Testis (tissue), 2 donors: ENCODE measurements at regions not wholly inside any gene's neighbourhood (a gene's known extent, or its start where the extent isn't known, plus 50 kb on each side); places are given as distances from the start of the nearest gene placed in this dataset.
"Not testable (repeated sequence)": the region's sequence is repeated elsewhere in the genome, so short reads cannot be mapped to it uniquely, and the experiment has no call there.

ENCODE experiments used
- DNase-seq: peaks from one replicate; pipeline ENCODE4 v3.0.0-alpha.2; 2019
- H3K27ac ChIP-seq, 2 donors: fragments of 200-600 bp; sonication (generic); one replicate each; pipeline ENCODE4 v1.5.1; 2019
- H3K27me3 ChIP-seq: fragments of 200-600 bp; sonication (generic); one replicate; pipeline ENCODE4 v1.5.1; 2019
- H3K36me3 ChIP-seq: fragments of 200-600 bp; sonication (generic); one replicate; pipeline ENCODE4 v1.5.1; 2017; ENCODE audit warnings: low read depth; ENCODE audit errors: missing control alignments
- H3K4me1 ChIP-seq: fragments of 200-600 bp; sonication (generic); one replicate; pipeline ENCODE4 v1.5.1; 2019
- H3K4me3 ChIP-seq, 2 donors: fragments of 200-600 bp; sonication (generic); one replicate each; pipeline ENCODE4 v1.5.1; 2017 to 2019
- H3K9me3 ChIP-seq: fragments of 200-600 bp; sonication (generic); one replicate; pipeline ENCODE4 v1.5.1; 2017
- POLR2A ChIP-seq: fragments of 450-650 bp; IDR thresholded peaks from one replicate; pipeline ENCODE4 v1.6.1; 2017; ENCODE audit warnings: antibody characterized with exemption, mild to moderate bottlenecking, moderate library complexity
- WGBS, 2 donors: methylation state at CpG; one replicate each; pipeline ENCODE4 v1.1.5; 2018; 5-methylcytosine and 5-hydroxymethylcytosine counted together
- intact Hi-C: fragments of 100-400 bp; cut with DNase I; formaldehyde crosslinking; loops from one replicate; pipeline ENCODE4 v1.15.1; 2023; ENCODE audit warnings: low total_unique reads
- TF ChIP-seq, protein P1 (sequence below), 3 experiments: fragments of 450-650 bp in 2 of 3; fragments of 200-600 bp in 1 of 3; sonication (generic) in 1 of 3; IDR thresholded peaks; one replicate each; pipeline ENCODE4 v1.5.1; 2016 to 2019; ENCODE audit warnings: antibody characterized with exemption in 3 of 3, mild to moderate bottlenecking in 2 of 3, moderate library complexity in 1 of 3

DNA sequence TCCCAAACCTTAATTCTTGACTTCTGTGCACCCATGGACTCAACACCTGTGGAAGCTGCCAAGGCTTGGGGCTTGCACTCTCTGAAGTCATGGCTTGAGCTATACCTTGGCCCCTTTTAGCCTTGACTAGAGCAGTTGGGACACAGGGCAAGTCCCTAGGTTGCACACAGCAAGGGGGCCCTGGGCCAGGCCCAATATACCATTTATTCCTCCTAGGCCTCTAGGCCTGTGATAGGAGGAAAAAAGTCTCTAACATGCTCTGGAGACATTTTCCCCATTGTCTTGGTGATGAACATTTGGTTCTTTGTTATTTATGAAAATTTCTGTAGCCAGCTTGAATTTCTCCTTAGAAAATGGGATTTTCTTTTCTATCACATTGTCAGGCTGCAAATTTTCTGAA lies 186.1 kb downstream of the SEMA6D start:
- Histone ChIP-seq H3K4me3 (no peak overlapping the region), H3K36me3 (no peaks in the 10 kb centered on the region), H3K27me3 (no peaks in the 10 kb centered on the region), H3K27ac (no peak overlapping the region), H3K9me3 (no peaks in the 10 kb centered on the region), H3K4me1 (no peaks in the 10 kb centered on the region)
- intact Hi-C loops: no loop called here
- TF ChIP-seq, protein P1, sequence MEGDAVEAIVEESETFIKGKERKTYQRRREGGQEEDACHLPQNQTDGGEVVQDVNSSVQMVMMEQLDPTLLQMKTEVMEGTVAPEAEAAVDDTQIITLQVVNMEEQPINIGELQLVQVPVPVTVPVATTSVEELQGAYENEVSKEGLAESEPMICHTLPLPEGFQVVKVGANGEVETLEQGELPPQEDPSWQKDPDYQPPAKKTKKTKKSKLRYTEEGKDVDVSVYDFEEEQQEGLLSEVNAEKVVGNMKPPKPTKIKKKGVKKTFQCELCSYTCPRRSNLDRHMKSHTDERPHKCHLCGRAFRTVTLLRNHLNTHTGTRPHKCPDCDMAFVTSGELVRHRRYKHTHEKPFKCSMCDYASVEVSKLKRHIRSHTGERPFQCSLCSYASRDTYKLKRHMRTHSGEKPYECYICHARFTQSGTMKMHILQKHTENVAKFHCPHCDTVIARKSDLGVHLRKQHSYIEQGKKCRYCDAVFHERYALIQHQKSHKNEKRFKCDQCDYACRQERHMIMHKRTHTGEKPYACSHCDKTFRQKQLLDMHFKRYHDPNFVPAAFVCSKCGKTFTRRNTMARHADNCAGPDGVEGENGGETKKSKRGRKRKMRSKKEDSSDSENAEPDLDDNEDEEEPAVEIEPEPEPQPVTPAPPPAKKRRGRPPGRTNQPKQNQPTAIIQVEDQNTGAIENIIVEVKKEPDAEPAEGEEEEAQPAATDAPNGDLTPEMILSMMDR (IDR thresholded peaks at IDR 0.05): no peak
- no peak for TF ChIP-seq POLR2A
- no peak for DNase-seq

- intact Hi-C loops: no loop called here
- DNase-seq: no peak
- H3K27me3 ChIP-seq: no peaks in the 10 kb centered on the region
- no peaks in the 10 kb centered on the region for H3K4me1 ChIP-seq
- H3K36me3 ChIP-seq: no peaks in the 10 kb centered on the region
- no peak overlapping the region for H3K4me3 ChIP-seq
- no peaks in the 10 kb centered on the region for H3K9me3 ChIP-seq
- H3K27ac ChIP-seq: no peak overlapping the region
- TF ChIP-seq POLR2A: no peak
- 91 to 95% methylated on average over 1 of the region's 1 CpG for WGBS, 2 donors
Observed at GRCh38 chr15:47908486-47908885, 191.2 kb downstream of the SEMA6D start.

DNA sequence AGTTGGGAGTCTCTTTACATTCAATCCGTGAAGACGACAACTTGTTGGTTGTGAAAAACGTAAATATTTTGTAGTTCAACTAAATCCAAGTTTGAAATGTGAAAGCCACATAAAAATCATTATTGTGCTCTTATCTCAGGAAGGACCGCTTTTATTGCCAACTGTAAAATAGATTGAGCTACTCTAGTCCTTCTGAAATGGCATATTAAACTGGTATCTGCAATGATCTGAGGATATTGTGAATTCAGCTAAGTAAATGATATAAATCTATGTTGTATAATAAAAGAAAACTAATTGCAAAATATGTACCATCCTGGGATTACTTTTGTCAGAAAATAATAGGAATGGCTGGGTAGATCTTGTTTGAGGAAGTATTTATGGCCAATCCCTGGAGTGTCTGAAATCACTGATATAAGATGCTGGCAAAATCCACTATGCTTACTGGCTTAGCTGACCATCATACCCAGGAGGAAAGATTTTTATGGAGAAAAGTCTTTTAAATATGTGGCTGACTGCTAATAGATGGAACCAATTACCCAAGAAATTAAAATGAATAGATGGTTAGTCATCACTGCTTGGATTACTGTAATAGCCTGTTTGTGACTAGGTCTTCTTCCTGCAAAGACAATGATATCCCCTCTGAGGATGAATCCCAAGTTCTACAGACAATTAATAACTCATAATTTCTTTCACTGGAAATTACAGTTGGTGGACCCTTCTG lies 191.8 kb downstream of the SEMA6D start:
- 82 to 88% methylated on average over 4 of the region's 4 CpGs for WGBS, 2 donors
- no peak for DNase-seq
- no peak overlapping the region for H3K4me3 ChIP-seq
- no peaks in the 10 kb centered on the region for H3K27me3 ChIP-seq
- no peaks in the 10 kb centered on the region for H3K36me3 ChIP-seq
- no peaks in the 10 kb centered on the region for H3K9me3 ChIP-seq
- intact Hi-C loops: no loop called here
- H3K4me1 ChIP-seq: no peaks in the 10 kb centered on the region
- TF ChIP-seq, protein P1 (IDR thresholded peaks at IDR 0.05): no peak
- no peak for TF ChIP-seq POLR2A
- no peak overlapping the region for H3K27ac ChIP-seq

DNA sequence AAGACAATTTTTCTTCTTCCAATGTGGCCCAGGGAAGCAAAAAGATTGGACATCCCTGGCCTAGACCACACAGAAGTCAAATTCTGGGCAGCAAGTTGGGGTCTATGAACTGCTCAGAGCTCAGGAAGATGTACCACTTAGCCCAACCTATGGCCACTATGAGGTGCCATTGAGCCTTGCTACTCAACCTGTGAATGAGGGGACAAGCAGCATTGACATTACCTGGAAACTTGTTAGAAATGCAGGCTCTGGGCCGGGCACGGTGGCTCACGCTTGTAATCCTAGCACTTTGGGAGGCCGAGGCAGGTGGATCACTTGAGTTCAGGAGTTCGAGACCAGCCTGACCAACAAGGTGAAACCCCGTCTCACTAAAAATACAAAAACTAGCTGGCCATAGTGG lies 195.6 kb downstream of the SEMA6D start:
- H3K36me3 ChIP-seq, intact Hi-C loops, H3K27me3 ChIP-seq, H3K4me1 ChIP-seq, H3K9me3 ChIP-seq, H3K4me3 ChIP-seq, DNase-seq, H3K27ac ChIP-seq: not testable (repeated sequence)
- WGBS, 2 donors: 89 to 96% methylated on average over 4 to 6 of the region's 6 CpGs

GRCh38 chr15:47917881-47918280 lies 200.6 kb downstream of the SEMA6D start:
- intact Hi-C loops: no loop called here
- no peaks in the 10 kb centered on the region for H3K36me3 ChIP-seq
- H3K4me3 ChIP-seq: no peak overlapping the region
- no peaks in the 10 kb centered on the region for H3K27me3 ChIP-seq
- H3K27ac ChIP-seq: no peak overlapping the region
- H3K4me1 ChIP-seq: no peaks in the 10 kb centered on the region
- H3K9me3 ChIP-seq: no peaks in the 10 kb centered on the region
- TF ChIP-seq, protein P1 (IDR thresholded peaks at IDR 0.05): no peak
- TF ChIP-seq POLR2A: no peak
- WGBS, 2 donors: 87 to 100% methylated on average over 1 of the region's 1 CpG
- no peak for DNase-seq

DNA sequence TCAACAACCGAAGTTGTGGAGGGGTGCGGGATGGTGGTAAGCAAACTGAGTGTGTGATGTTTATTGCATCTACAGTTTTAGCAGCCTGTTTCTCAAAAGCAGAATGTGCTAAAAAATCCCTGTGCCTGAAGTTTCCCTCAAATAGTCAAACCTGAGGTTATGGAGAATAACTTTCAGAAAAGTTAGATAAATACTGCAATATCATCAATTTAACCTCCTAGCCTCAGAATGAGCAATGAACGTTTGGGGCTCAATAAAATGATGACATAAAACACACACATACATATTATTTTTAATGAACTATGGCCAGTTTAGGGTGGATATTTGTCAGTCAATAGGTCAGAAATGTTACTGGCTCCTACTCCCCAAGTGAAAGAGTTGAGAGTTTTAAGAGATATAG lies 201.6 kb downstream of the SEMA6D start:
- intact Hi-C loops: no loop called here
- no peak for DNase-seq
- no peaks in the 10 kb centered on the region for H3K4me1 ChIP-seq
- TF ChIP-seq, protein P1 (IDR thresholded peaks at IDR 0.05): no peak
- TF ChIP-seq POLR2A: no peak
- no peak overlapping the region for H3K4me3 ChIP-seq
- no peak overlapping the region for H3K27ac ChIP-seq
- no peaks in the 10 kb centered on the region for H3K36me3 ChIP-seq
- 88 to 94% methylated on average over 3 of the region's 3 CpGs for WGBS, 2 donors
- no peaks in the 10 kb centered on the region for H3K27me3 ChIP-seq
- no peaks in the 10 kb centered on the region for H3K9me3 ChIP-seq
